ENCODE measurements at regions not wholly inside any gene's neighbourhood (a gene's known extent, or its start where the extent isn't known, plus 50 kb on each side); places are given as distances from the start of the nearest gene placed in this dataset.
A peak's percentile ranks its signal among the peaks of the same experiment; 100 is the strongest.

DNA sequence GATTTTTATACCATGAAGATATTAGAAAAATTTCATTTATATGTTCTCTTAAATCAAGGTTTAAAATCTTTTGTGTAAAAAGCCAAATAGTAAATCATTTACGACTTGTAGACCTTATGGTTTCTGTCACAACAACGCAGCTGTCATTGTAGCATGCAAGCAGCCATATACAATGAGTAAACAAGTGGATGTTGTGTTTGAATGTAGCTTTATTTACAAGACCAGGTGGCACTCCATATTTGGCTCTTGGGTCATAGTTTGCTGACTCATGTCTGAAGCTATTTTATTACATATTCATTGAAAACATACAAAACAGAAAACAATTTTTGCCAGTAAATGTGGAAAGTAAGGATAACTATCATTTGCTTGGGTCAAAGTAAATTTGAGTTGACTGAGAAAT, 930.8 kb downstream of the SLITRK5 start:
- no peak overlapping the region for H3K27ac ChIP-seq (ENCODE audit: low read depth in 1 of 2, low read length in 1 of 2)
- no peak overlapping the region for H3K4me3 ChIP-seq (ENCODE audit: low read length in 2 of 2)
- no peaks in the 10 kb centered on the region for H3K27me3 ChIP-seq (ENCODE audit: control insufficient read depth in 2 of 2, insufficient read depth in 1 of 2, low read length in 1 of 2)
- no peak for DNase-seq (ENCODE audit: low read depth in 6 of 9, low spot score in 9 of 9)
- 94% methylated on average over 2 of the region's 2 CpGs for WGBS
- H3K9me3 ChIP-seq (ENCODE audit: control insufficient read depth in 2 of 2, insufficient read depth in 1 of 2, low read length in 1 of 2), result no peaks in the 10 kb centered on the region
- no peaks in the 10 kb centered on the region for H3K4me1 ChIP-seq (ENCODE audit: control insufficient read depth in 2 of 2, insufficient read depth in 2 of 2, low read length in 2 of 2)
- no peaks in the 10 kb centered on the region for H3K36me3 ChIP-seq (ENCODE audit: control insufficient read depth in 2 of 2, insufficient read depth in 2 of 2, low read length in 1 of 2)

DNA sequence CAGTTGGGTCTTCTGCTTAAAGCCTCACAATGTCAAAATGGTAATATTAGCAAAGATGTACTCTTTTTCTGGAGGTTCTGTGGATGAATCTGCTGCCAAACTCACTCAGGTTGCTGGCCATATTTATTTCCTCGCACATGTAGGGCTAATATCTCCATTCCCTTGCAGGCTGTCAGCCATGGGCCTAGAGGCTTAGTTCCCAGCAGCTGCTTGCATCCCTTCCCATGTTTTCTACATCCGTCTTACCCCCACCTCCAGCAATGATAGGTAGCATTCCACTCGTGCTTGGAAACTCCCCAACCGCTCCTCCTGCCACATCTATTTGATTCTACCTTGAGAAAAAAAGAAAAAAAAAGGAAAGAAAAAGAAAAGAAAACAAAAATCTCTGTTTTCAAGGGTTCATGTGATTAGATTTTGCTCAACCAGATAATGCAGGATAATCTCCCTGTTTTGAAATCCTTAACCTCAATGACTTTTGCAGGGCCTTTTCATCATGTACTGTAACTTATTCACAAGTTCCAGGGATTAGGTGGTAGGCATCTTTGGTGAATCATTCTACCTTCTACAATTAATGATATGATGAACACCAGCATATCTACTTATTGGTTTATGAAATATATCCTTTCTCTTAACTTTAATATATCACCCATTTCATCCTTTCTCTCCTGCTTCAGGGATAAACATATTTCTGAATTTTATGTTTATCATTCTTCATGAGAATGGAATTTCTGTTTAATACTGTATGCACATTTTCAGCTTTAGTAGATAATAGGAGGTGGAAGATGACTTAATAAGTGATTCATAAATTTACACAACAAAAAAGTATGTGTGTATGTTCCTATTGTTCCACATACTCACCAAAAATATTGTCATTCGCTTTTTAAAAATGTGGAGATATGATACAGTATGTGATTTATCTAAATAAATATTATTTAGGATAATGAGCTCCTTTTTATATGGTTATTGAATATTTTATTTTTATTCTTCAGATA, 931.9 kb downstream of the SLITRK5 start:
- Histone ChIP-seq H3K4me3 (ENCODE audit: low read length in 2 of 2) (no peak overlapping the region), H3K4me1 (ENCODE audit: control insufficient read depth in 2 of 2, insufficient read depth in 2 of 2, low read length in 2 of 2) (no peaks in the 10 kb centered on the region), H3K36me3 (ENCODE audit: control insufficient read depth in 2 of 2, insufficient read depth in 2 of 2, low read length in 1 of 2) (no peaks in the 10 kb centered on the region), H3K9me3 (ENCODE audit: control insufficient read depth in 2 of 2, insufficient read depth in 1 of 2, low read length in 1 of 2) (no peaks in the 10 kb centered on the region), H3K27ac (ENCODE audit: low read depth in 1 of 2, low read length in 1 of 2) (no peak overlapping the region), H3K27me3 (ENCODE audit: control insufficient read depth in 2 of 2, insufficient read depth in 1 of 2, low read length in 1 of 2) (no peaks in the 10 kb centered on the region)
- 90% methylated on average over 5 of the region's 5 CpGs for WGBS
- DNase-seq (ENCODE audit: low read depth in 6 of 9, low spot score in 9 of 9), result no peak

DNA sequence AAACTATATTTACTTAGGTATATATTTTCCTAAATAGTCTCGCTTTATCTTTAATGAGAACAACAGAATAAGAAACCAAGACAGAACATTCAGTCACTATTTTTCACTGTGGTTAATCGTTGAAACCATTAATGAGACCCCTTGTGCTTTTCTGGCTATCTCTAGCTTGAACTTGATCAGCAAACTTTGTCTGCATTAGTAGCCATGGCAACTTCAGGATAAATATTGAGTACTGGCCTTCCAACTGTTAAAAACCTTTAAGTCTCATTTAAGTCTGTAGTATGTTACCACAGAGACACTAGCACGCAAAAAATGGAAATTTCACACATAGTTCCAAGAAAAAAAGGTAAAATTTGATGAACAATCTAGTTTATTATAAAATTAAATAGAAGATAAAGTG, 946.0 kb downstream of the SLITRK5 start:
- Histone ChIP-seq H3K27me3 (ENCODE audit: control insufficient read depth in 2 of 2, insufficient read depth in 1 of 2, low read length in 1 of 2) (no peaks in the 10 kb centered on the region), H3K27ac (ENCODE audit: low read depth in 1 of 2, low read length in 1 of 2) (no peak overlapping the region), H3K36me3 (ENCODE audit: control insufficient read depth in 2 of 2, insufficient read depth in 2 of 2, low read length in 1 of 2) (no peaks in the 10 kb centered on the region), H3K9me3 (ENCODE audit: control insufficient read depth in 2 of 2, insufficient read depth in 1 of 2, low read length in 1 of 2) (no peaks in the 10 kb centered on the region), H3K4me1 (ENCODE audit: control insufficient read depth in 2 of 2, insufficient read depth in 2 of 2, low read length in 2 of 2) (no peaks in the 10 kb centered on the region), H3K4me3 (ENCODE audit: low read length in 2 of 2) (no peak overlapping the region)
- DNase-seq (ENCODE audit: low read depth in 6 of 9, low spot score in 9 of 9), result no peak
- 89% methylated on average over 3 of the region's 3 CpGs for WGBS

DNA sequence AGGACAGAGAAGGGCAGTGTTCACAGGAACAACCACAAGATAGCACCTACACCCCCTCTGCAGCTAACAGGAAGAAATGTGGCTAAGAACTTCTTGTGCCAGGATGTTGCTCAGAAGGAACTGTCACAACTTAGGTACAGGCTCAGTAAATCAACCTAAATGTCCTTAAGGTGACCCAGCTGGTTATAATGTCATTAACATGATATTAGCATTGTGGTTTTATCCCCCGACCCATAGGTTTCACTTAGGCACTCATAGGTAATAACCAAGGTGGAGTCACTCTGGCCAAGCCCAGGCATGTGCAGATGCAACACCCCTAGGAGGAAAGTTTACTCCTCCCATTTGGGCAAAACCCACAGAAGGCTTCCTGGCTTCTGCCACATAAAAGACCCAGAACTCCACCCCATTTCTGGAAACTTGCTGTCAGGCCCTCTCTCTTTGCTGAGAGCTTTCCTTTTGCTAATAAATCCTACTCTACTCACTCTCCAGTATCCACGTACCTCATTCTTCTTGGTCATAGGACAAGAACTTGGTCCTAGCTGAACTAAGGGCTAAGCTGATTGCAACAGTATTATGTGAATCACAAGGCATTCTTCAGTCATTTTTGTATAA, 951.3 kb downstream of the SLITRK5 start:
- Histone ChIP-seq H3K9me3 (ENCODE audit: control insufficient read depth in 2 of 2, insufficient read depth in 1 of 2, low read length in 1 of 2) (no peaks in the 10 kb centered on the region), H3K36me3 (ENCODE audit: control insufficient read depth in 2 of 2, insufficient read depth in 2 of 2, low read length in 1 of 2) (no peaks in the 10 kb centered on the region), H3K27ac (ENCODE audit: low read depth in 1 of 2, low read length in 1 of 2) (no peak overlapping the region), H3K4me1 (ENCODE audit: control insufficient read depth in 2 of 2, insufficient read depth in 2 of 2, low read length in 2 of 2) (no peaks in the 10 kb centered on the region), H3K27me3 (ENCODE audit: control insufficient read depth in 2 of 2, insufficient read depth in 1 of 2, low read length in 1 of 2) (no peaks in the 10 kb centered on the region), H3K4me3 (ENCODE audit: low read length in 2 of 2) (no peak overlapping the region)
- peak in 2 of 9 donors; percentile 9 to 26 for DNase-seq (ENCODE audit: low read depth in 6 of 9, low spot score in 9 of 9)
- WGBS, result 82% methylated on average over 2 of the region's 2 CpGs

DNA sequence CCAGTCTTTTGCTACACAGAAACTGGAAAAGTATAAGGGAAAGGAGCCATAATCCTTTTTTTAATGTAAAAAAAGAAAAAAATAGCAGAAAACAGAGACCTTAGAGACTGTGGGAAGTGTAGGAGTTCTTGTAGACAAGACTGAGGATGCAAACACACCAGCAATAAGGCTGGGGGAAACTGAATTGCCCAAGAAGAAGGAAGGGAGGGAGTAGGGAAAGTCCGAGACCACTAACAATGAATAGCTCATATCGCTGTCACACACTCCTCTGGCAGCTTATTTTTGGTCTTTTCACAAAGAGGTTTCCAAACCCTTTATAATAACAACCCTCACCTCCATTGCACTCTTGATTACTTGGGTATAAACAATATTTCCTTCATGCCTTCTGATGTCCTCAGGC, 952.0 kb downstream of the SLITRK5 start:
- H3K4me3 ChIP-seq (ENCODE audit: low read length in 2 of 2), result no peak overlapping the region
- H3K4me1 ChIP-seq (ENCODE audit: control insufficient read depth in 2 of 2, insufficient read depth in 2 of 2, low read length in 2 of 2), result no peaks in the 10 kb centered on the region
- H3K27ac ChIP-seq (ENCODE audit: low read depth in 1 of 2, low read length in 1 of 2), result no peak overlapping the region
- no peaks in the 10 kb centered on the region for H3K27me3 ChIP-seq (ENCODE audit: control insufficient read depth in 2 of 2, insufficient read depth in 1 of 2, low read length in 1 of 2)
- no peaks in the 10 kb centered on the region for H3K9me3 ChIP-seq (ENCODE audit: control insufficient read depth in 2 of 2, insufficient read depth in 1 of 2, low read length in 1 of 2)
- WGBS, result 93% methylated on average over 2 of the region's 2 CpGs
- H3K36me3 ChIP-seq (ENCODE audit: control insufficient read depth in 2 of 2, insufficient read depth in 2 of 2, low read length in 1 of 2), result no peaks in the 10 kb centered on the region
- no peak for DNase-seq (ENCODE audit: low read depth in 6 of 9, low spot score in 9 of 9)

DNA sequence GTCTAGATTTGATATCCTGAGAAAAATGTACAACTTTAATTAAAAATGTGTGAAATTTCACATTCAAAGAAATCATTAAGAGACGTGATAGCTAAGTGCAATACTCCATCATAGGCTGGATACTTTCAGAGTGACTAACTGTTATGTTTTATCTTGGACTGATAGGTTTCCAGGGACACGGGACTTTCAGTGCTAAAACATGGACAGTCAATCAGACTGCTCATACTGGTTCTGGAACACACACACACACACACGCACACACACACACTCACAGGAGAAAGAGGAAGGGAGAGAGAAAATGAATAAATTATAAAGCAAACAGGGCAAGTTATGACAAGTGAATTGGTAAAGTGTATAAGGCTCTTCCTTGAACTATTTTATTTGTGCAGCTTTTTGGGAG, 955.9 kb downstream of the SLITRK5 start:
- Histone ChIP-seq H3K4me3 (ENCODE audit: low read length in 2 of 2) (no peak overlapping the region), H3K27ac (ENCODE audit: low read depth in 1 of 2, low read length in 1 of 2) (no peak overlapping the region), H3K36me3 (ENCODE audit: control insufficient read depth in 2 of 2, insufficient read depth in 2 of 2, low read length in 1 of 2) (no peaks in the 10 kb centered on the region), H3K27me3 (ENCODE audit: control insufficient read depth in 2 of 2, insufficient read depth in 1 of 2, low read length in 1 of 2) (no peaks in the 10 kb centered on the region), H3K9me3 (ENCODE audit: control insufficient read depth in 2 of 2, insufficient read depth in 1 of 2, low read length in 1 of 2) (no peaks in the 10 kb centered on the region), H3K4me1 (ENCODE audit: control insufficient read depth in 2 of 2, insufficient read depth in 2 of 2, low read length in 2 of 2) (no peaks in the 10 kb centered on the region)
- 73% methylated on average over 3 of the region's 3 CpGs for WGBS
- DNase-seq (ENCODE audit: low read depth in 6 of 9, low spot score in 9 of 9), result no peak

DNA sequence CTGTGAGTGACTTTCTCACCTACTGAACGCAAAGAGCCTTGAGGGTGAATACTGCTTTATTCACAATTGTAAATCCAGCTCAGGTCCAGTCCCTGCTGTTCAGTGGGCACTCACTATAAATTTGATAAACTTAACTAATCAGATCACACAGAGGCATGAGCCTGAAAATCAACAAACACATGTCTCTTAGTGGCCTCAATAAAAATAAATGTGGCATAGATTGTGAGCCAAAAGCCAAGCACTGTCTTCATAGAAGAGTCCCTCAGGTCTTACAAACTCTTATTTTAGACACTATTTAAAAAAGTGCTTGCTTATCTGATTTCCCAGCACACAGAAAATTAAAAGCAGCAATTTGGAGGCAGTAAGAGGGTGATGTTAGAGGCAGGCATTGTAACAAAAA, 957.7 kb downstream of the SLITRK5 start:
- H3K4me3 ChIP-seq (ENCODE audit: low read length in 2 of 2), result no peak overlapping the region
- no peaks in the 10 kb centered on the region for H3K36me3 ChIP-seq (ENCODE audit: control insufficient read depth in 2 of 2, insufficient read depth in 2 of 2, low read length in 1 of 2)
- H3K4me1 ChIP-seq (ENCODE audit: control insufficient read depth in 2 of 2, insufficient read depth in 2 of 2, low read length in 2 of 2), result no peaks in the 10 kb centered on the region
- H3K27ac ChIP-seq (ENCODE audit: low read depth in 1 of 2, low read length in 1 of 2), result no peak overlapping the region
- no peak for DNase-seq (ENCODE audit: low read depth in 6 of 9, low spot score in 9 of 9)
- H3K27me3 ChIP-seq (ENCODE audit: control insufficient read depth in 2 of 2, insufficient read depth in 1 of 2, low read length in 1 of 2), result no peaks in the 10 kb centered on the region
- H3K9me3 ChIP-seq (ENCODE audit: control insufficient read depth in 2 of 2, insufficient read depth in 1 of 2, low read length in 1 of 2), result no peaks in the 10 kb centered on the region
- 0% methylated on average over 1 of the region's 1 CpG for WGBS

DNA sequence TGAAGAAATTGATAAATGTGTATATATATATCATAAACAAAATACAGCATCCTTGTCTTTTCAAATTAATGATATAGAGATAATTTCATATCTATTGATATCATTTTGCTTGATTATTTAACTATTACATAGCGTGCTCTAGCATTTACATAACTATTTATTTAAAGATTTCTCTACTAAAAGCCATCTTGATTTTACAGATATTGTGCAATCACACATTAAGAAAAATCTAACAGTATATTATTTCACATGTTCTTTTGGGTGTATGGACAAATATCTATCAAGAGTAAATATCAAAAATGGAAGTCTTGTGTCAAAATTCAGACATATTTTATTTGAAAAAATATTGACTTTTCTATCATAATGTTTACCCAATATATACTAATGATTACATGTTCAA, 966.8 kb downstream of the SLITRK5 start:
- H3K9me3 ChIP-seq (ENCODE audit: control insufficient read depth in 2 of 2, insufficient read depth in 1 of 2, low read length in 1 of 2), result no peaks in the 10 kb centered on the region
- no peak overlapping the region for H3K4me3 ChIP-seq (ENCODE audit: low read length in 2 of 2)
- no peaks in the 10 kb centered on the region for H3K4me1 ChIP-seq (ENCODE audit: control insufficient read depth in 2 of 2, insufficient read depth in 2 of 2, low read length in 2 of 2)
- no peak overlapping the region for H3K27ac ChIP-seq (ENCODE audit: low read depth in 1 of 2, low read length in 1 of 2)
- H3K27me3 ChIP-seq (ENCODE audit: control insufficient read depth in 2 of 2, insufficient read depth in 1 of 2, low read length in 1 of 2), result no peaks in the 10 kb centered on the region
- H3K36me3 ChIP-seq (ENCODE audit: control insufficient read depth in 2 of 2, insufficient read depth in 2 of 2, low read length in 1 of 2), result no peaks in the 10 kb centered on the region
- DNase-seq (ENCODE audit: low read depth in 6 of 9, low spot score in 9 of 9), result no peak
- WGBS, result 1% methylated on average over 1 of the region's 1 CpG

DNA sequence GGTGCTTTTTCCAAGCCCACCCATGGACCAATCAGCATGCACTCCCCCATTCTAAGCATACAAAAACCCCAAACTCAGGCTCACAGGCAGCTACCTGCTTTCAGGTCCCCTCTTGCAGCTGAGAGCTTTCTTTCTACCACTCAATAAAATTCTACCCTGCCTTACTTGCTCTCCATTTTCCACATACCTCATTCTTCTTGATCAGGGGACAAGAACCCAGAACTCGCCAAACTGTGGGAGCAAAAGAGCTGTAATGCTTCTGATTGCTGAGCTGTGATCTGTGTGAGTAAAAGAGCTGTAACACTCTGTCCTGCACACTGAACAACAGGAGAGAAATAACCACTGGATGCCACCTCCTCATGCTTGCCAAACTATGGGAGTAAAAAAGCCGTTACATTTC, 972.1 kb downstream of the SLITRK5 start:
- 92% methylated on average over 2 of the region's 2 CpGs for WGBS
- H3K27me3 ChIP-seq (ENCODE audit: control insufficient read depth in 2 of 2, insufficient read depth in 1 of 2, low read length in 1 of 2), result no peaks in the 10 kb centered on the region
- DNase-seq (ENCODE audit: low read depth in 6 of 9, low spot score in 9 of 9), result no peak
- no peak overlapping the region for H3K27ac ChIP-seq (ENCODE audit: low read depth in 1 of 2, low read length in 1 of 2)
- H3K4me1 ChIP-seq (ENCODE audit: control insufficient read depth in 2 of 2, insufficient read depth in 2 of 2, low read length in 2 of 2), result no peaks in the 10 kb centered on the region
- H3K4me3 ChIP-seq (ENCODE audit: low read length in 2 of 2), result no peak overlapping the region
- peaks cover 0 to 12% of the 10 kb centered on the region in 2 donors for H3K9me3 ChIP-seq (ENCODE audit: control insufficient read depth in 2 of 2, insufficient read depth in 1 of 2, low read length in 1 of 2)
- H3K36me3 ChIP-seq (ENCODE audit: control insufficient read depth in 2 of 2, insufficient read depth in 2 of 2, low read length in 1 of 2), result no peaks in the 10 kb centered on the region

Measured in thymus (tissue), 11 donors.